NCI-H510A (cell line): ENCODE measurements at regions not wholly inside any gene's neighbourhood (a gene's known extent, or its start where the extent isn't known, plus 50 kb on each side); places are given as distances from the start of the nearest gene placed in this dataset.
"Not testable (repeated sequence)": the region's sequence is repeated elsewhere in the genome, so short reads cannot be mapped to it uniquely, and the experiment has no call there.

ENCODE experiments used
- DNase-seq: peaks from one replicate; lab custom pipeline; 2025; lab: John Stamatoyannopoulos, UW

DNA sequence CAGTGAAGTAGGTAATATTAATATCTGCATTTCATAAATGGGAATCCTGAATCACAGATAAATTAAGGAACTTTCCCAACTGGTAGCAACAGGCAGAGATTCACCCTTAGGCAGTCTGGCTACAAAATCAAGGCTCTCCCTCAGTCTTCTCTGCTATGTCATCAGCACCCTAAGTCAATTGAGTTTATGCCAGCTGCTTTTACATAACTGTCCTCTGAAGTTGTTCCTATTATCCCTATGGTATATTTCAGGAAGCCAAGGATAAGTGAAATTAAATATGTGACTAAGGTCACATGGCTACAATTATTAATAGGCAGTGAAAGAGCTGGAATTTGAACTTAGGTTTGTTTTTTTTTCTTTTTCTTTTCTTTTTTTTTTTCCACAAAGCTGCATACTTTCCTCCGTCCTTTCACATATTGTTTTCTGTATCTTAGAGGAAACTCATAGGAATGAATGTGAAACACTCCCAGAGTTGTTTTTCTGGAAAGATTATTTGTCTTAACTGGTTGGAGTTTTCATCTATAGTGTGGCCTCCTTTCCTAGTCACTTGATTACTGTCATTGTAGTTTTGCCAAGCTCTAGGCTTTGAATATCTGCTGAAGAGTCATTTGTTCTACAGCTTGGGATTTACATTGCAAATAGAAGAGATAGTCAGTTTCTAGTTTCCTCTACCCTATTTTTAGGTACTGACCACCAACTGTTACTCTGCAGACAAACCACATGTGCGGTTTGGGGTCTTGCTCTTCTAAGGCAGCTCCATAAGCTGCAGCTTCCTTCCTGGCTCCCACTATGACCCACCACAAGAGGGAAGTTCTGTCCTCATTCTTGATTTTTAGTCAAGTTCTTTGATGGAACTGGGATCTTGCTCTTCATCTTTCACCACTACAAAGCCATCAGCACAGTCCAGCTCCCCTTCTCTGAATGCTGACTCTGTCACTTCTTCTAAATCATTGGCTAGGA, 338.0 kb upstream of the KIAA1217 start:
- DNase-seq = no peak

DNA sequence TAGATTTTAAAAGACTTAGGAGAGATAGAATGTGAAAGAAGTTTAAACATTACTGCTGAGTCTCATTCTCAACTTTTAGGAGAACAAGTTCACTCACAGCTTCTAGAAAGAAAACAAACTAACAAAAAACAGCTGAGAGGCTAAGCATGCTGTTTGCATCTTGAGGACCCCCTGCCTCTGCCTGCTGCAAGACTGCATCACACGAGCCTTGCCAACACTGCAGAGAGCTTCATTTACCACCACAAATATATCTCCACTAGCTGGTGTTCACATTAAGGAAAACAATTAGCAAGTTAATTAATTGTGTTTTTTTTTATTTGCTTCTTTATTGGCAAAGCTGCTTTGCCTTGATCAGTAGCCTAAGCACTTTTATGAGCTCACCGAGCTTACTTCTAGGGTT, 336.6 kb upstream of the KIAA1217 start:
- no peak for DNase-seq

DNA sequence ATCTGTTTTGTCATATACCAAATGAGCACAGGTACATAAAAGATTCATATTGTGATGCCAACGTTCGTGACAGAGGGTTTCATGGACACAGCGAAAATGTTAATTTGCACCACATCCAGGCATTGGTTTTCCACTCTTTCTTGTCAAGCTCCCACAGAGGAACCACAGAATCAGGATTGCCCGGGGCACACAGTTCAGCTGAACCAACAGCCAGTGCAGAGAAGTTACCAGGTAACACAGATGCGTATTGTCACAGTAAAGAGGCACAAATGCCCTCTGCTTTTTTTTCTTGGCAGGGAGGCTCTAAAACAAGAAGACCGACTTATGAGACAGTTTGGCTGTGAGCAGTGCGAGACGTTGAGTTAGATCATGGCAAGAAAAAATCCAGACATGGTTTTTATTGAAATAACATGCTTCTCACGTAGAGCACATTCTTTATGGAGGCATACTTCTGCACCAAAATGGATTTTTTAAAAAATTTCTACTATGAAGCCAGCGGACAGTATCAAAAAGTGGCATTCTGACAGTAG, 331.1 kb upstream of the KIAA1217 start:
- no peak for DNase-seq

DNA sequence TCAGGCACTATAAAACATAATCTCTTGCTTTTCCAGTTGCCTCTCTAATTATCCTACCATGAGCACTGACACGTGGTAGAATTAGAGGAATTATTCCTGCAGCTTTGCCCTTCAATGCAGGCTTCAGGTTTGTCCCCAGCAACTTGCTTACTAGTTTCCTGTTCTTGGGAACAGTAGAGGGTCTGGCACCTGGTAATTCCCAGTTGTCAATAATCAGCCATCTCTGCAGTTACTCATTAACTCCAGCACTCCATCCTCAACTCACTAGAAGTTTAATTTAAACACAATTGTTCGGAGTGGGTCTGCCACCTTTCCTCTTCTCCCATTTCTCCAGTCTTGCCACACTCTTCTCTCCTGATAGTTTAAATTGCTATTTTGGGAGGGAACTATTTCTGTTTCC, 324.3 kb upstream of the KIAA1217 start:
- no peak for DNase-seq

DNA sequence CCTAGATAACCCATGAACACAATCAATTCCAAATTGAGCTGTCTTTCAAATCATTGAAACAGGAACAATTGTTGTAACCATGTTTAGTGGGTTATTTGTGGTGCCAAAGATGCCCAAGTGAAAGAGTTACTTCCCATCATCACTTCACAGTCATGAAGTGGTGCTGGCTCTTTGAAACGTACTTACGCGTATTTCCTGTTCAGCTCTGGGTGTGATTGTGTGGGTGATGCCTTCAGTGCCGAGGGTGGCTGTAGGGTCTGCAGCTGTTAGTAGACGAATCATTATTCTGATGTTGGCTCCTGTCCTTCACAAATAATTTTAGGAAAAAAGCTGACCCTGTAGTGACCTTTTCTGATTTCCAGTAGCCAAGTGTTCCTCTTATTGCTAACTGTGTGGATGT, 323.1 kb upstream of the KIAA1217 start:
- DNase-seq = no peak

DNA sequence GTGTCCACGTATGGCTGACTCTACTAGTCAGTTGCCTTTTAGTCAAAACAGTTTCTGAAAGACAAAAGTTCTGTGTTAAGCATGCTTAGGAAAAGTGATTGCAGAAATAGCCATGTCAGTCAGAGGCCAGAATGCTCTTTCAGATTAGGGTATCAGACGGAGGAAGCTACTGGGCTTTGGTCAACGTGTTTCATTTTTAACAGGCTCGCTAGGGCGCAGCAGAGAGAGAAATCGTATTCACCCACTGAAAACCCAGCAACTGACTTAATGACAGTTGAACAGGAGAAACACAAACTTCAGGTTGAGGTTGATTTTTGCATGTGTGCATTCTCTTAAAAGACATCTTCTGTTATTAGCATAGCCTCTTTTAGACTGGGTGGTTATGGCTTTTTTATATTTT, 322.6 kb upstream of the KIAA1217 start:
- DNase-seq = no peak

DNA sequence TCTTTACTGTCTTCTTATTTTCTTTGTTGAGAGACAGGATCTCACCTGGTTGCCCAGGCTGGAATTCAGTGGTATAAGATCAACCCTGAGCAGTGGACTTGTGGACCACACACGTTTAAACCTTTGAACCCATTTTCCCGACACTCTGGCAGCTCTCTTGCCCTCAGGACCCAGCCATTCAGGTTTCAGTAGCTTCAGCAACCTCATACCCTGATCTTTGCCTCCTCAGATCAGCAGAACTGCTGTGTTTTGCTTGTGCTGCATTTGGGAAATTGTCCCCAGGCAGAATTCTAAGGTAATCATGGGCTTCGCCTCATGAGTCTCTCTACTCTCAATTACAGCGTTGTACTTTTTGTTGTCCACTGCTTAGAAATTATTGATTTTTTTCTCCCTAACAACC, 317.6 kb upstream of the KIAA1217 start:
- no peak for DNase-seq

DNA sequence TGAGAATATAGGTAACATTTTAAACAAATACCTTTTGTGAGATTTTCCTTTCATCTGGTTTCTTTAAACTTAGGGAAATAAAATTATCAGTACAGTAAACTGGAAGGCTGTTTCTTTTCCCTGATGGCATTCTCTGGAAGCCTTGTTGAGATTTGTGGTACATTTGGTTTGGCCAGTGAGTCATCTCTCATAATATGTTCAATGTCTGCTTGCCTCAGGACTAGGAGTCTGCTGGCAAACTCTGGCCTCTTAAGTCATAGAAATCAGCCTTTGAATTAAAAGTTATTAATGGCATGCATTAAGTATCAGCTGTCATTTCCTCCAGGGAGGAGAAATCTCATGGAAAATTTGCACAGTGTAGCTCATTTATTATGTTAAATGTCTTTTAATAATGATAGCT, 316.6 kb upstream of the KIAA1217 start:
- DNase-seq = no peak

DNA sequence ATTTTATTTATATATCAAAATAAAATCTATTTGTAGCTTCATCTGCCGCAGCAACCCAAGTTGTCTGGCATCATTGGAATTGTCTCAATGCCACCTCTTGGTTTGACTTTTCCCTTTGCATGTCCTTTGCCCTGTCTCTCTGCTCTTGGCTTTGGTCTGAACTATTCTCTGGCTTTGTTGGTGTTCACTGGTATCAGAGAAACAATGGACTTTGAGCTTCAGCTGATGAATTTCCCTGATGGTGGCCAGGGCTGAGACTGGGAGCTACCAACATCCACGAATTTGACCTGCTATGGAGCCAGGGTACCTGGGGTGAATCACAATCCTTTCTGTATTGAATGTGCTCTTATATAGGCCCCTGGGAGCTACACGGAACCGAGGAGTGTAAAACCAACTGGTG, 311.7 kb upstream of the KIAA1217 start:
- DNase-seq = no peak

DNA sequence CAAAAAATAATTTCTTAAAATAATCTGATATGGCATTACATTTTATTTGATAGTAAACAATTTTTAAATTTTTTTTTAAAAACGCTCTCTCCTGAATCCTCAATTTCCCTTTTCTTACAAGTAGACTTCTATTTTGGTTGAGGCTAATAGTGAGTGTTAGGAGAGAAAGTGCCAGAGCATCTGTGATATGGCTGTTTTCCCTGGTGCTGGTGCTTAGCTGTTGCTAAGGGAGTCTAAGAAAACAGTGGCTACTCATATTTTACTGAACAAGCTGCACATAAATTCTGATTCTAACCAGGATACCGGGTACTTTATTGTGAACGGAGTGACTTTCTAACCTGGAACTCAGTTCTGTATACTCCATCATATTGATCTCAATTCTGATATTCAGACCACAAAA, 311.1 kb upstream of the KIAA1217 start:
- no peak for DNase-seq

DNA sequence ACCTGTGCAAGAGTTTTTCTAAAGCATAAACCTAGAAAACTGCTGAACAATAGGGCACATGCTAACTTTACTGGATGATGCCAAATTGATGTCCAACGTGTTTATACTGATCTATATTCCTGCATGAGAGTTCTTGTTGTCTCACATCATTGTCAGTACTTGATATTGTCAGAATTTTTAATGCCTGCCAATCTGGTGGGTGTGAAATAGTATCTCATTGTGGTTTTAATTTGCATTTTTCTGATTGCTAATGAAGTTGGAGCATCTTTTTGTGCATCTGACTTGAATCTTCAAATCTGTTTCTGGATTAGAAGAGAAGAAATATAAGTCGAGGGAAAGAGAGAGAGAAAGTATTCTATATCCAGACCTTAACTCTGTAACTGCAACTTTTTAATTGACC, 309.8 kb upstream of the KIAA1217 start:
- DNase-seq = no peak

DNA sequence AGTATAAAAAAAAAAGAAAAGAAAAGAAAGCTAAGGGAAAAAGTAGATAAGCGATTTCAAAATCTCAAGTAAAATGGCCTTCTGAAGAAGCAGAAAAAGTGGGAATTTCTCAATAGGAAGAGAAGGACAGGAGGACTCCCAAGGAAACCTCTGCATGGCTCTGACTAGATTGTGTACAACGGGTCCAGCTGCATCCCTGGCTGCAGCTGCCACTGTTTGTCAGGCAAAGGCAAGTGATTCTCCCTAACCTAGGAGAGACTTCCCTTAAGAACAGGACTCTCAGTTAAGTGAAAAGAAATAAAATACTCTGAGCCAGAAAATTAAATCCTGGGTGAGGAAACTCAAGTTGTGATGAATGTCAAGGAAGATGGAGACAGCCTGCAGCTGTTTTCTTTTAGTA, 298.6 kb upstream of the KIAA1217 start:
- DNase-seq = no peak

DNA sequence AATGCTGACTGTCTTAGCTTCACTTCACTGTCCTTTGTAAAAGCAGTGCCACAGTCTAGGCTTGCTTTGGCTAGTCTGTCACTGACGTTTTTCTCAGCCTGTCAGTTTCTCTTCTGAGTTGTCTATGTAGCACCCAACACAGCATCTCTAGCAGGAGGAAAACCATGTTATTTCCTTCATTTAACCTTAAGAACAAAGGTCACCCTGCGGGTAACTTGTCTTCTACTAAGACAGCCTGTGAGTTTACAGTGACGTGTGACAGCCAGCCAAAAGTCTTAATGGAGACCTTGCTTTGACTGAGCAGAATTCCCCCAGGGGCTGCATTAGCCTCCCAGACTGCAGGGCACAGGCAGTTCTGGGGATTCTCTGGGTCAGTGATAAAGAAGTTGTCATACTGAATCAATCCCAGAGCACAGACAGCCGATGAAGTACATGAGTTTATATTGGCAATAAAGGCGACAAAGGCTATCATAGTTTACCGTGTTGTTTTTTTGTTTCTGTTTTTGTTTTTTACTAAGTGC, 296.0 kb upstream of the KIAA1217 start:
- DNase-seq = no peak

DNA sequence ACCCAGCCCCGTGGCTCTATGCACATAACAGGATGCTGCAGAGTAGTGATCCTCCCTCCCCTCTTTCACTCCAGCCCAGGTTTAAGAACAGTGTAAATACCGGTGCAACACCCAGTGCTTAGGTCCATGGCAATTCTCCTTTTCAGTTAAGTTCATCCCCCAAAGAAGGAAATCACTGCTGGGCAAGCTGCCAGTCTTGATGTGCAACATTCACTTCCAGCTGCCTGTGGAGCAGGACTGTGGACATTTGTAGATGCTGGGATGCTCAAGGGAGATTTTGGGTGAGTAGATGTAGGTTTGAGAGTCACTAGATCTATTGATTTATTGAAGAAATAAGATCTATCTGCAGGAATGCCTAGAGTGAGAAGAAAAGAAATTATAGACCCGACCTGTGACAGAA, 294.3 kb upstream of the KIAA1217 start:
- DNase-seq = no peak

DNA sequence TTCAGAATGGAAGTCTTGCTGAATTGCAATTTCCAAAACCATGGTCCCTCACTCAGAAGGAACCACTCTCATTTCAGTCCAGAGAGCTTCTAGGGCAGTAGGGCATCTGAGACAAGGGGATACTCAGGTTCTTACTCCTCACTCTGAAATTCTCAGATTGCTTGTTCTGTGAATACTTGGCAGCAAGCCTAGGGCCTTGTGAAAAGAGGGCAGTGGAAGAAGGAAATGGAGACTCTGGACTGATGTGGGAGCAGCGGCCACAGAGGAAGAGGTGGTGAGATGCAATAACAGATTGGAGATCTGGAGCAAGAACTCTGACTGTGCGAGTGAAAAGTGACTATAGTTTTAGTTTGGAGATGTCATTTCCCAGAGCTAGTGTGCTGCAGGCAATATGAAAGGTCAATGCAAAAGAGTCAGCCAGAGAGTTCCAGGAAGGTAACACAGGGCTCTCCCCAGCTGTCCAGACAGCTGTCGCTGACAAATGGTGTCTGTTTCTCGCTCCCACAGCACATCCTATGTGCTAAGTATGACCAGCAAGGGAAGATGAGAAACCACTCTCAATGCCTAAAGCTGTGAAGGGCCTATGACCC, 291.6 kb upstream of the KIAA1217 start:
- DNase-seq = no peak

DNA sequence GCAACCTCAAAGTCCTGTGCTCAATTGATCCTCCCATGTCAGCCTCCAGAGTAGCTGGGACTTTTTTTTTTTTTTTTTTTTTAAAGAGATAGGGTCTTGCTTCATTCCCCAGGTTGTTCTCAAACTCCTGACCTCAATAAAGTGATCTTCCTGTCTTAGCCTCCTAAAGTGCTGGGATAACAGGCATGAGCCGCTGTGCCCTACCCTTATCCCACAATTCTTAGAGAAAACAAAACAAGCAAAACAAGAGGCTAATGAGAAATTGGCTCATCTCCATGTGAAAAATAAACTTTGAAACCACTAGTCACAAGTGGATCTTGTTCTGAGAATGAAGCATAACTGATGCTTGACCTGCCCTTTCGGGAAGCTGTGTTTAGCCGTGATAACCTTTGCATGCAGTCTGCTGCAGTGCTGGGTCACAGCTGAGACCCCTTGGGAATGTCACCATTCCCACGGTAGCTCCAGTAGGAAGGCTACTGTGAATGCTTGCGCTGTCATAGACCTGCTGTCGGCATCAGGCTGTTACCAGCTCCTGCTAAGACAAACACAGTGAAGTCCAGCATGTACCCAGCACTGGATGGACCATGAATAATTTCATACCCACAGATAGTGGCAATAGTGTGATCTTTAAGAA, 290.7 kb upstream of the KIAA1217 start:
- no peak for DNase-seq

DNA sequence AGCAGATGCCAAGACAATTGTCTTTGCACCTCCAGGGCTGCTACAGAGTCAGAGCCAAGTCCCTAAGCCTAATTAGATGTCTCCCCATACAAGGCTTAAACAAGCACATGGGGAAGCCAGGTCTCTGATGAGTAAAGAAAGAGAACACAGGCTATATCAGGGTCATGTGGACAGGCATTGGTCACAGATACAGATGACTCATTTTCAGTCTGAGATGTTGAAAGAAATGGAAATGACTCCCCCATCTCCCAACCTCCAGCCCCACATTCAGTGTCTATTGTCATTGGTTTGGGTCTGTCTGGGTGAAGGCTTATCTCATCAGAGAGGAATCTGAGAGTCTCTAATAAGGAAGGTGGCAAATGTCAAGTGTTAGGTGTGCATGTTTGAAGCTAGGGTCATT, 290.1 kb upstream of the KIAA1217 start:
- DNase-seq = no peak

DNA sequence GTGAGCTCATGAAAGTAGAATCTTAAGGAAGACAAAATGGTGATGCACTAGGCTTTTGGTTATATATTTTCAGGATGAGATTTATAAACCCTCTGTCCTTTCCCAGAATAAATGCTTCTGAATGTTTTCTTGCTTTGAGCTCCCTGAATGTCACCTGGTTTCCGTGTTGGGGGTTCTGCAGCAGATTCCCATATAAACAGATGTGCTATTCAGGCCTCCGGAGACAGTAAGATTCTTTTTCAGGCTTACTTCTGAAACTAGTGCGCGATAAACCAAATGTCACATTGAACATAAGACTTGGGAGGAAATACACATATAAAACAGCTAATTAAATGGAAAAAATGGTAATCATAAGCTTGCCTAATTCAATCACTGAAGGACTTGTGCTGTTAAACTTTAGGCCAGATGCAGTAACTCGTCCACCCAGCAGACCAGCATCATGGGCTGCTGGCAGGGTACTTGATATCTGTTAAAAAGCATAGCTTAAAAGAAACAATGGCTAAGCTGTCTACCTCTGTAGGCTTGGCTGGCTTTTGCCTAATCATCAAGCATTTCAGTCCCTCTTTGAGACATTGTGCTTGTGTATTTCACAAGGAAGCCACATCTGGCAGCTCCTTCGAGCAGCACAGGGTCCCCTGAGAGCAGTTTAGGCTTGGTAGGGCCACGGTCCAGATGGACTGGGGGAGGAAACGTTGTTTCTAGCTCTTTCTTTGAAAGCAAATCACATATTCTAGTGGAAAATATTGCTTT, 281.2 kb upstream of the KIAA1217 start:
- DNase-seq = no peak

DNA sequence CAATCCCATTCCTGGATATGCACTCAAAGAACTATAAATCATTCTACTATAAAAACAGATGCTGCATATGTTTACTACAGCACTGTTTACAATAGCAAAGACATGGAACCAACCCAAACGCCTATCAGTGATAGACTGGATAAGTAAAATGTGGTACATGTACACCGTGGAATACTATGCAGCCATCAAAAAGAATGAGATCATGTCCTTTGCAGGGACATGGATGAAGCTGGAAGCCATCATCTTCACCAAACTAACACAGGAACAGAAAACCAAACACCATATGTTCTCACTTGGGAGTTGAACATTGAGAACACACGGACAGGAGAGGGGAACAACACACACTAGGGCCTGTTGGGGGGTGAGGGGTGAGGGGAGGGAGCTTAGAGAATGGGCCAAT, 274.9 kb upstream of the KIAA1217 start:
- DNase-seq = not testable (repeated sequence)

DNA sequence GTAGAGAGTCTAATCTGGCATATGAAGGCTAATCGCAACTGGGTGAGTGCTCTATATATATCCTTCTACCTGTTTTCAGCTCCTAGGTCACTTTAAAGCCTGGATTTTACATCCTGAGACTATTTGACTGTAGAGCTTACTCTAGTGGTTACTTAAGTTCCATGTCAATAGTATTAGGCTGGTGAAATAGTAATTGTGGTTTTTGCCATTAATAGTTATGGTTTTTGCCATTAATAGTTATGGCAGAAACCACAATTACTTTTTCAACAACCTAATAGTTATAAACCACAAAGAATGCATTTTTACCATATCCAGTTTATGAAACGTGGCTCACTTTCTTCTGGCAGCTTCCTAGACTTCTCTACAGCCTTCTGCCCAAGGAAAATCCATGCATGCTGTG, 263.1 kb upstream of the KIAA1217 start:
- DNase-seq = no peak

DNA sequence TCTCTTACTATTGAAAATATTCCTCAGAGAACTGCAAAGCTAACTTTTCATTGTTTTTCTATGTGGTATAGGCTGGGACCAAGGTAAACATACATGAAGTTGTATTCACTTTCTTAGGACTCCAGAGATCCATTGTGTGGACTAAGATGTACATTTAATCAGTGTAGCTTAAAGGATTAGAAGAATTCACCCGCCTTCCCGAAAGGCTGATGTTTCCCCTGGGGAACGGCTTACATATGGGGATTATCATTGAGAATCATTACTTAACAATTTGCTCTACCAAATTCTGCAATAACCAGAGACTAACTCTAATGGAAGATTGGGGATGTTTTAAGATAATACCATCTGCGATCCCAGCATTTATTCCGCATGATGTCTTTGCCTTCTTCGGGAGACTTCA, 257.1 kb upstream of the KIAA1217 start:
- no peak for DNase-seq
